K562 (cell line): ENCODE measurements at regions not wholly inside any gene's neighbourhood (a gene's known extent, or its start where the extent isn't known, plus 50 kb on each side); places are given as distances from the start of the nearest gene placed in this dataset.

ENCODE experiments used
- ATF1 ChIP-seq, 2 experiments: fragments of 450-650 bp in 1 of 2; IDR thresholded peaks; 2 replicates each; pipeline ENCODE4 v1.6.1; 2016; ENCODE audit warnings: missing compliant biosample characterization in 1 of 2, missing genetic modification characterization in 1 of 2
- EWSR1 ChIP-seq: fragments of 450-650 bp; IDR thresholded peaks from 2 replicates; pipeline ENCODE4 v1.6.1; 2018; ENCODE audit warnings: borderline replicate concordance, mild to moderate bottlenecking, low read depth, moderate library complexity; ENCODE audit not compliant: partially characterized antibody
- FOXP1 ChIP-seq: sonication (generic); formaldehyde crosslinking; IDR thresholded peaks from 2 replicates; pipeline ENCODE4 v1.8.0; 2022; ENCODE audit warnings: mild to moderate bottlenecking, missing genetic modification reagents
- KLF10 ChIP-seq: fragments of 250-450 bp; sonication (Bioruptor Pico); IDR thresholded peaks from 2 replicates; pipeline ENCODE4 v1.6.1; 2021; ENCODE audit warnings: matching md5 sums
- PHF8 ChIP-seq: fragments of 200-600 bp; sonication (generic); IDR thresholded peaks from 2 replicates; pipeline ENCODE4 v1.6.1; 2012; ENCODE audit warnings: mixed run types, mild to moderate bottlenecking, inconsistent platforms, low read length, moderate library complexity, borderline replicate concordance
- POLR3A ChIP-seq: IDR thresholded peaks from 2 replicates; pipeline ENCODE4 v1.6.1; 2011; ENCODE audit warnings: borderline replicate concordance, mild to moderate bottlenecking, moderate library complexity; ENCODE audit not compliant: insufficient read length, insufficient read depth; ENCODE audit errors: extremely low read depth
- RBM14 ChIP-seq: fragments of 200-400 bp; formaldehyde crosslinking; IDR thresholded peaks from 2 replicates; pipeline ENCODE4 v1.6.1; 2018; ENCODE audit warnings: low read depth, mild to moderate bottlenecking, low read length, moderate library complexity, borderline replicate concordance; ENCODE audit not compliant: insufficient read depth
- SP2 ChIP-seq: IDR thresholded peaks from 2 replicates; pipeline ENCODE4 v1.6.1; 2011; ENCODE audit warnings: mild to moderate bottlenecking, low read depth, low read length, moderate library complexity; ENCODE audit not compliant: poor library complexity, severe bottlenecking; ENCODE audit errors: extremely low read depth
- TRIM24 ChIP-seq, 2 experiments: fragments of 450-650 bp; IDR thresholded peaks; 2 replicates each; pipeline ENCODE4 v1.6.1; 2016
- ZNF23 ChIP-seq: fragments of 250-450 bp; sonication (Bioruptor Pico); IDR thresholded peaks from 2 replicates; pipeline ENCODE4 v1.4.0; 2020; ENCODE audit warnings: mild to moderate bottlenecking
- TF ChIP-seq, protein P1 (sequence below), 2 experiments: fragments of 450-650 bp in 1 of 2; sonication (generic) in 1 of 2; formaldehyde crosslinking; conservative IDR thresholded peaks; 2 replicates each; pipeline versions ENCODE4 v1.4.0 to v1.8.1; 2020 to 2022; ENCODE audit warnings: mild to moderate bottlenecking in 1 of 2, missing genetic modification reagents in 1 of 2
- TF ChIP-seq, protein P2 (sequence below), 3 experiments: IDR thresholded peaks in 2 of 3; conservative IDR thresholded peaks in 1 of 3; 2 replicates each; pipeline ENCODE4 v1.5.1; 2011 to 2012; ENCODE audit warnings: low read length in 3 of 3, mild to moderate bottlenecking in 3 of 3, control low read depth in 2 of 3, improper control_type of control experiment in 1 of 3, inconsistent platforms in 1 of 3, low read depth in 1 of 3, mixed read lengths in 1 of 3, moderate library complexity in 1 of 3; ENCODE audit not compliant: insufficient read depth in 2 of 3
- TF ChIP-seq, protein P3 (sequence below): fragments of 250-450 bp; sonication (Bioruptor Pico); IDR thresholded peaks from 2 replicates; pipeline ENCODE4 v1.4.0; 2020; ENCODE audit warnings: mild to moderate bottlenecking

DNA sequence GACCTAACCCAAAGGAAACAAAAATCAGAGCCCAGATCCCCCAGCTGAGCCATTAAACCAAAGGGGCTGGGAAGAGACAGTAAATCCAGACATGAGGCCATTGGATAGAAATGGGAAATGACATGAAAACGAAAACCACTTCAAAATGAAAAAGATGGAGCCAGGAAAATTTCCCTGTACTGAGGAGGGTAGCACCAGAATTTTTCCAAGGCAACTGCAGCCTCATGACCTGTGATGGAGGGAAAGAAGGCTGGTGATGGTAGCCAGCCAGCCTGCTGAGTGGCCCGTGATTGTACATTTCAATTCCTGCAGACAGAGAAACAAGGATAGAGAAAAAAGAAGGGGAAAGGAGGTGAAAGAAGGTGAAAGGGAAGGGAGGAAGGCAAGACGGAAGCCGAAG lies 268.4 kb upstream of the PLET1 start:
- no peak for TF ChIP-seq KLF10 (CRISPR knock-in tag)
- TF ChIP-seq POLR3A = no peak
- TF ChIP-seq EWSR1 = no peak
- TF ChIP-seq, protein P1, sequence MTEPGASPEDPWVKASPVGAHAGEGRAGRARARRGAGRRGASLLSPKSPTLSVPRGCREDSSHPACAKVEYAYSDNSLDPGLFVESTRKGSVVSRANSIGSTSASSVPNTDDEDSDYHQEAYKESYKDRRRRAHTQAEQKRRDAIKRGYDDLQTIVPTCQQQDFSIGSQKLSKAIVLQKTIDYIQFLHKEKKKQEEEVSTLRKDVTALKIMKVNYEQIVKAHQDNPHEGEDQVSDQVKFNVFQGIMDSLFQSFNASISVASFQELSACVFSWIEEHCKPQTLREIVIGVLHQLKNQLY (CRISPR knock-in tag; conservative IDR thresholded peaks at IDR 0.05) = no peak
- no peak for TF ChIP-seq ATF1 (CRISPR knock-in tag; IDR thresholded peaks at IDR 0.05)
- TF ChIP-seq ATF1 (tag; IDR thresholded peaks at IDR 0.05) = no peak
- TF ChIP-seq FOXP1 (CRISPR knock-in tag) = no peak
- TF ChIP-seq, protein P2, sequence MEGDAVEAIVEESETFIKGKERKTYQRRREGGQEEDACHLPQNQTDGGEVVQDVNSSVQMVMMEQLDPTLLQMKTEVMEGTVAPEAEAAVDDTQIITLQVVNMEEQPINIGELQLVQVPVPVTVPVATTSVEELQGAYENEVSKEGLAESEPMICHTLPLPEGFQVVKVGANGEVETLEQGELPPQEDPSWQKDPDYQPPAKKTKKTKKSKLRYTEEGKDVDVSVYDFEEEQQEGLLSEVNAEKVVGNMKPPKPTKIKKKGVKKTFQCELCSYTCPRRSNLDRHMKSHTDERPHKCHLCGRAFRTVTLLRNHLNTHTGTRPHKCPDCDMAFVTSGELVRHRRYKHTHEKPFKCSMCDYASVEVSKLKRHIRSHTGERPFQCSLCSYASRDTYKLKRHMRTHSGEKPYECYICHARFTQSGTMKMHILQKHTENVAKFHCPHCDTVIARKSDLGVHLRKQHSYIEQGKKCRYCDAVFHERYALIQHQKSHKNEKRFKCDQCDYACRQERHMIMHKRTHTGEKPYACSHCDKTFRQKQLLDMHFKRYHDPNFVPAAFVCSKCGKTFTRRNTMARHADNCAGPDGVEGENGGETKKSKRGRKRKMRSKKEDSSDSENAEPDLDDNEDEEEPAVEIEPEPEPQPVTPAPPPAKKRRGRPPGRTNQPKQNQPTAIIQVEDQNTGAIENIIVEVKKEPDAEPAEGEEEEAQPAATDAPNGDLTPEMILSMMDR (IDR thresholded peaks at IDR 0.05 in 2 of 3, conservative IDR thresholded peaks at IDR 0.05 in 1 of 3; ENCODE audit: insufficient read depth in 2 of 3, low read depth in 1 of 3, low read length in 3 of 3) = no peak
- no peak for TF ChIP-seq TRIM24 (IDR thresholded peaks at IDR 0.05)
- no peak for TF ChIP-seq ZNF23 (CRISPR knock-in tag)
- no peak for TF ChIP-seq PHF8
- TF ChIP-seq, protein P3, sequence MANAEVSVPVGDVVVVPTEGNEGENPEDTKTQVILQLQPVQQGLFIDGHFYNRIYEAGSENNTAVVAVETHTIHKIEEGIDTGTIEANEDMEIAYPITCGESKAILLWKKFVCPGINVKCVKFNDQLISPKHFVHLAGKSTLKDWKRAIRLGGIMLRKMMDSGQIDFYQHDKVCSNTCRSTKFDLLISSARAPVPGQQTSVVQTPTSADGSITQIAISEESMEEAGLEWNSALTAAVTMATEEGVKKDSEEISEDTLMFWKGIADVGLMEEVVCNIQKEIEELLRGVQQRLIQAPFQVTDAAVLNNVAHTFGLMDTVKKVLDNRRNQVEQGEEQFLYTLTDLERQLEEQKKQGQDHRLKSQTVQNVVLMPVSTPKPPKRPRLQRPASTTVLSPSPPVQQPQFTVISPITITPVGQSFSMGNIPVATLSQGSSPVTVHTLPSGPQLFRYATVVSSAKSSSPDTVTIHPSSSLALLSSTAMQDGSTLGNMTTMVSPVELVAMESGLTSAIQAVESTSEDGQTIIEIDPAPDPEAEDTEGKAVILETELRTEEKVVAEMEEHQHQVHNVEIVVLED (CRISPR knock-in tag) = no peak
- no peak for TF ChIP-seq SP2
- TF ChIP-seq RBM14 = no peak
